Mesenchymal stem cell (in vitro differentiated cells and primary cell): ENCODE measurements at regions not wholly inside any gene's neighbourhood (a gene's known extent, or its start where the extent isn't known, plus 50 kb on each side); places are given as distances from the start of the nearest gene placed in this dataset.

Experiments used
- DNase-seq: peaks from one replicate; pipeline ENCODE4 v3.0.0-alpha.2; 2013
- H2AFZ ChIP-seq: one replicate; pipeline ENCODE4 v1.6.1; 2013; ENCODE audit warnings: low read depth, mild to moderate bottlenecking, control low read depth, inconsistent platforms, low read length, moderate library complexity
- H2AK5ac ChIP-seq: 2 replicates; pipeline ENCODE4 v1.6.1; 2013; ENCODE audit warnings: low read length, moderate library complexity, mild to moderate bottlenecking, inconsistent platforms; ENCODE audit not compliant: severe bottlenecking
- H2BK120ac ChIP-seq: one replicate; pipeline ENCODE4 v1.6.1; 2013; ENCODE audit warnings: low read depth, mild to moderate bottlenecking, inconsistent platforms, low read length, moderate library complexity
- H2BK12ac ChIP-seq, 2 experiments: one replicate each; pipeline ENCODE4 v1.6.1; 2013; ENCODE audit warnings: inconsistent platforms in 2 of 2, low read length in 2 of 2, mild to moderate bottlenecking in 2 of 2, moderate library complexity in 2 of 2, control low read depth in 1 of 2
- H2BK15ac ChIP-seq: one replicate; pipeline ENCODE4 v1.6.1; 2013; ENCODE audit warnings: mild to moderate bottlenecking, low read depth, inconsistent platforms; ENCODE audit not compliant: poor library complexity, severe bottlenecking
- H2BK5ac ChIP-seq: 2 replicates; pipeline ENCODE4 v1.6.1; 2013; ENCODE audit warnings: low read depth, mild to moderate bottlenecking, low read length, control low read depth, inconsistent platforms; ENCODE audit not compliant: poor library complexity, severe bottlenecking
- H3K14ac ChIP-seq, 2 experiments: one replicate each; pipeline ENCODE4 v1.6.1; 2013; ENCODE audit warnings: inconsistent platforms in 2 of 2, low read length in 2 of 2, control low read depth in 1 of 2, mild to moderate bottlenecking in 1 of 2, moderate library complexity in 1 of 2
- H3K18ac ChIP-seq, 2 experiments: one replicate each; pipeline ENCODE4 v1.6.1; 2013; ENCODE audit warnings: inconsistent platforms in 2 of 2, low read length in 2 of 2, control low read depth in 1 of 2, low read depth in 1 of 2, mild to moderate bottlenecking in 1 of 2
- H3K23ac ChIP-seq, 2 experiments: one replicate each; pipeline ENCODE4 v1.6.1; 2013; ENCODE audit warnings: inconsistent platforms in 2 of 2, low read length in 2 of 2, mild to moderate bottlenecking in 2 of 2, moderate library complexity in 2 of 2, control low read depth in 1 of 2
- H3K27ac ChIP-seq: 2 replicates; pipeline ENCODE4 v1.5.1; 2013; ENCODE audit warnings: mild to moderate bottlenecking, moderate library complexity, low read length, control low read depth, inconsistent platforms; ENCODE audit not compliant: poor library complexity, severe bottlenecking
- H3K27me3 ChIP-seq, 2 experiments: 2 replicates each; pipeline versions ENCODE4 v1.6.1 to v1.7.0; 2013; ENCODE audit warnings: low read length in 2 of 2, mild to moderate bottlenecking in 2 of 2, moderate library complexity in 2 of 2, control low read depth in 1 of 2, inconsistent platforms in 1 of 2; ENCODE audit not compliant: control insufficient read depth in 1 of 2, insufficient read depth in 1 of 2
- H3K36me3 ChIP-seq, 2 experiments: 2 replicates each; pipeline versions ENCODE4 v1.6.1 to v1.7.0; 2013; ENCODE audit warnings: low read length in 2 of 2, control low read depth in 1 of 2, inconsistent platforms in 1 of 2, low read depth in 1 of 2, mild to moderate bottlenecking in 1 of 2; ENCODE audit not compliant: insufficient read depth in 2 of 2, control insufficient read depth in 1 of 2
- H3K4ac ChIP-seq, 2 experiments: one replicate each; pipeline ENCODE4 v1.6.1; 2013; ENCODE audit warnings: inconsistent platforms in 2 of 2, low read length in 2 of 2, mild to moderate bottlenecking in 2 of 2, moderate library complexity in 2 of 2, control low read depth in 1 of 2, low read depth in 1 of 2
- H3K4me1 ChIP-seq: 2 replicates; pipeline ENCODE4 v1.6.1; 2013; ENCODE audit warnings: low read depth, low read length, control low read depth; ENCODE audit not compliant: control insufficient read depth, insufficient read depth
- H3K4me2 ChIP-seq: 2 replicates; pipeline ENCODE4 v1.6.1; 2013; ENCODE audit warnings: low read length, mild to moderate bottlenecking, inconsistent platforms; ENCODE audit not compliant: poor library complexity, severe bottlenecking
- H3K4me3 ChIP-seq, 2 experiments: 2 replicates each; pipeline versions ENCODE4 v1.5.1 to v1.7.0; 2013; ENCODE audit warnings: low read length in 2 of 2, mild to moderate bottlenecking in 2 of 2, control low read depth in 1 of 2, low read depth in 1 of 2; ENCODE audit not compliant: insufficient read depth in 1 of 2
- H3K79me1 ChIP-seq: replicated peaks from 2 replicates; pipeline ENCODE4 v1.6.1; 2013; ENCODE audit warnings: mild to moderate bottlenecking, control low read depth, low read length, inconsistent platforms; ENCODE audit not compliant: poor library complexity, severe bottlenecking
- H3K9ac ChIP-seq: 2 replicates; pipeline ENCODE4 v1.7.0; 2013; ENCODE audit warnings: mild to moderate bottlenecking, low read length, moderate library complexity
- H3K9me3 ChIP-seq: 2 replicates; pipeline ENCODE4 v1.7.0; 2013; ENCODE audit warnings: mild to moderate bottlenecking, low read length; ENCODE audit not compliant: control insufficient read depth
- H4K8ac ChIP-seq: one replicate; pipeline ENCODE4 v1.6.1; 2013; ENCODE audit warnings: inconsistent platforms, mild to moderate bottlenecking, low read length, moderate library complexity
- H4K91ac ChIP-seq: one replicate; pipeline ENCODE4 v1.6.1; 2013; ENCODE audit warnings: mild to moderate bottlenecking, low read length, inconsistent platforms
- WGBS: methylation state at CpG from one replicate; pipeline ENCODE4 v1.1.7; 2013; ENCODE audit warnings: mixed read lengths; 5-methylcytosine and 5-hydroxymethylcytosine counted together

- H3K27ac ChIP-seq = no peak overlapping the region
- WGBS = 78% methylated on average over 3 of the region's 3 CpGs
- H3K23ac ChIP-seq = no peak overlapping the region
- H3K36me3 ChIP-seq = no peaks in the 10 kb centered on the region
- H3K4ac ChIP-seq = no peak overlapping the region
- no peak overlapping the region for H2BK12ac ChIP-seq
- H3K18ac ChIP-seq = no peak overlapping the region
- H3K27me3 ChIP-seq = no peaks in the 10 kb centered on the region
- H3K9me3 ChIP-seq = peaks cover 10% of the 10 kb centered on the region
- no peaks in the 10 kb centered on the region for H3K4me1 ChIP-seq
- no peak overlapping the region for H3K9ac ChIP-seq
- no peak overlapping the region for H3K14ac ChIP-seq
- H4K91ac ChIP-seq = no peak overlapping the region
- no peak overlapping the region for H2AFZ ChIP-seq
- H3K4me2 ChIP-seq = no peak overlapping the region
- no peak for DNase-seq
- H2BK5ac ChIP-seq = no peak overlapping the region
- no peaks in the 10 kb centered on the region for H3K79me1 ChIP-seq
- H2BK120ac ChIP-seq = no peak overlapping the region
- H4K8ac ChIP-seq = no peak overlapping the region
- H3K4me3 ChIP-seq = no peak overlapping the region
- H2AK5ac ChIP-seq = no peak overlapping the region
- no peak overlapping the region for H2BK15ac ChIP-seq
Observed at GRCh38 chr16:5595849-5596248, 498.3 kb upstream of the EEF2KMT start.

- no peak for DNase-seq
- Histone ChIP-seq H3K79me1 (no peaks in the 10 kb centered on the region), H3K14ac (no peak overlapping the region), H2AFZ (no peak overlapping the region), H3K4me1 (no peaks in the 10 kb centered on the region), H3K27me3 (no peaks in the 10 kb centered on the region), H3K4ac (no peak overlapping the region), H2BK12ac (no peak overlapping the region), H3K18ac (no peak overlapping the region), H3K9me3 (peaks cover under 1% of the 10 kb centered on the region), H3K27ac (no peak overlapping the region), H3K4me2 (no peak overlapping the region), H4K91ac (no peak overlapping the region), H2BK5ac (no peak overlapping the region), H2BK120ac (no peak overlapping the region), H3K9ac (no peak overlapping the region), H4K8ac (no peak overlapping the region), H3K4me3 (no peak overlapping the region), H3K23ac (no peak overlapping the region), H3K36me3 (no peaks in the 10 kb centered on the region), H2BK15ac (no peak overlapping the region), H2AK5ac (no peak overlapping the region)
- WGBS = 66% methylated on average over 8 of the region's 8 CpGs
Observed at GRCh38 chr16:5590416-5590815, 492.8 kb upstream of the EEF2KMT start.

GRCh38 chr16:5589812-5590373 is 492.3 kb upstream of the EEF2KMT start:
- Histone ChIP-seq H2BK5ac (no peak overlapping the region), H3K18ac (no peak overlapping the region), H3K14ac (no peak overlapping the region), H3K4me2 (no peak overlapping the region), H2AK5ac (no peak overlapping the region), H4K8ac (no peak overlapping the region), H2BK15ac (no peak overlapping the region), H3K4me1 (no peaks in the 10 kb centered on the region), H3K27me3 (no peaks in the 10 kb centered on the region), H3K9me3 (no peaks in the 10 kb centered on the region), H2AFZ (no peak overlapping the region), H3K27ac (no peak overlapping the region), H2BK120ac (no peak overlapping the region), H3K23ac (no peak overlapping the region), H3K4ac (no peak overlapping the region), H2BK12ac (no peak overlapping the region), H3K36me3 (no peaks in the 10 kb centered on the region), H3K4me3 (no peak overlapping the region), H3K9ac (no peak overlapping the region), H4K91ac (no peak overlapping the region), H3K79me1 (no peaks in the 10 kb centered on the region)
- no peak for DNase-seq
- WGBS = 54% methylated on average over 4 of the region's 7 CpGs

GRCh38 chr16:5584109-5584508 is 486.5 kb upstream of the EEF2KMT start:
- H3K9ac ChIP-seq = no peak overlapping the region
- no peak overlapping the region for H2AK5ac ChIP-seq
- no peak overlapping the region for H3K23ac ChIP-seq
- H3K14ac ChIP-seq = no peak overlapping the region
- no peak overlapping the region for H2AFZ ChIP-seq
- H4K8ac ChIP-seq = no peak overlapping the region
- WGBS = 84% methylated on average over 4 of the region's 4 CpGs
- no peaks in the 10 kb centered on the region for H3K36me3 ChIP-seq
- H3K4me2 ChIP-seq = no peak overlapping the region
- no peak overlapping the region for H2BK12ac ChIP-seq
- H3K4me3 ChIP-seq = no peak overlapping the region
- no peaks in the 10 kb centered on the region for H3K27me3 ChIP-seq
- no peaks in the 10 kb centered on the region for H3K79me1 ChIP-seq
- no peak overlapping the region for H2BK5ac ChIP-seq
- H3K4ac ChIP-seq = no peak overlapping the region
- H2BK15ac ChIP-seq = no peak overlapping the region
- H3K4me1 ChIP-seq = no peaks in the 10 kb centered on the region
- H2BK120ac ChIP-seq = no peak overlapping the region
- no peak overlapping the region for H3K18ac ChIP-seq
- H4K91ac ChIP-seq = no peak overlapping the region
- no peaks in the 10 kb centered on the region for H3K9me3 ChIP-seq
- no peak overlapping the region for H3K27ac ChIP-seq
- no peak for DNase-seq
